Panc1 (cell line): ENCODE measurements at regions not wholly inside any gene's neighbourhood (a gene's known extent, or its start where the extent isn't known, plus 50 kb on each side); places are given as distances from the start of the nearest gene placed in this dataset.

Experiments
- SIN3A ChIP-seq: IDR thresholded peaks from 2 replicates; pipeline ENCODE4 v1.6.1; 2012; ENCODE audit warnings: low read depth, mild to moderate bottlenecking, low read length, moderate library complexity, borderline replicate concordance; ENCODE audit not compliant: insufficient read depth
- TF ChIP-seq, protein P1 (sequence below): fragments of 450-650 bp; IDR thresholded peaks from 2 replicates; pipeline ENCODE4 v1.5.1; 2017; ENCODE audit warnings: mild to moderate bottlenecking

DNA sequence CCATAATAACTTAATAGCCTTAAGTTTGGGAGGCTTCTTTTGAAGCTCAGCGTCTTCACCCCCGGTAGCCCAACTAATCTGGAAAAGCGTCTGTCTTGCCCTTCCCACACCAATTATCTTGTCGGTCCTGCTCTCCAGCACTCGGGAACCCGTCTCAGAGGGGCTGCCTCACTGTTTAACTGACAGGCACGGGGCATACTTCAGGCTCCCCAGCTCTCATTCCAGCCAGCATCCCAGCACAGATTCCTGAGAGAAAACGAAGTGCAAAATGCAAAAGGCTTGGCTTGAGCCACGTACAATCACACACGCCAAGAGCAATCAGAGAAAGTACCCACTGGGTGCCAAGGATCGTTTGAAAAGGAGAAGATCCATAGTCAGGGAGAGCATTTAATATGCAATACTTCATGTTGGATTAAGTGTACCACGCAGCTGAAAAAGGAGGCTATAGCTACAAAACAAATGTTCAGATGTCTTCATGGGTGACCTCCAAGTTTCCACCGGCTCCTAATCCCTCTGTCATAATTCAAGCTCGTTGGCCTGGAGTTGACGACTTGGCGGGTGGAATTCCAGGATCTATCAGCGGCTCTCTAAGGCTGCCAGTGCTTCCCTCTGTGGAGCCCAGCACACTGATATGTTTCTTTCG is 53.7 kb upstream of the STX16 start:
- TF ChIP-seq, protein P1, sequence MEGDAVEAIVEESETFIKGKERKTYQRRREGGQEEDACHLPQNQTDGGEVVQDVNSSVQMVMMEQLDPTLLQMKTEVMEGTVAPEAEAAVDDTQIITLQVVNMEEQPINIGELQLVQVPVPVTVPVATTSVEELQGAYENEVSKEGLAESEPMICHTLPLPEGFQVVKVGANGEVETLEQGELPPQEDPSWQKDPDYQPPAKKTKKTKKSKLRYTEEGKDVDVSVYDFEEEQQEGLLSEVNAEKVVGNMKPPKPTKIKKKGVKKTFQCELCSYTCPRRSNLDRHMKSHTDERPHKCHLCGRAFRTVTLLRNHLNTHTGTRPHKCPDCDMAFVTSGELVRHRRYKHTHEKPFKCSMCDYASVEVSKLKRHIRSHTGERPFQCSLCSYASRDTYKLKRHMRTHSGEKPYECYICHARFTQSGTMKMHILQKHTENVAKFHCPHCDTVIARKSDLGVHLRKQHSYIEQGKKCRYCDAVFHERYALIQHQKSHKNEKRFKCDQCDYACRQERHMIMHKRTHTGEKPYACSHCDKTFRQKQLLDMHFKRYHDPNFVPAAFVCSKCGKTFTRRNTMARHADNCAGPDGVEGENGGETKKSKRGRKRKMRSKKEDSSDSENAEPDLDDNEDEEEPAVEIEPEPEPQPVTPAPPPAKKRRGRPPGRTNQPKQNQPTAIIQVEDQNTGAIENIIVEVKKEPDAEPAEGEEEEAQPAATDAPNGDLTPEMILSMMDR = no peak
- TF ChIP-seq SIN3A = no peak
